PC-3 (cell line): ENCODE measurements at regions not wholly inside any gene's neighbourhood (a gene's known extent, or its start where the extent isn't known, plus 50 kb on each side); places are given as distances from the start of the nearest gene placed in this dataset.

Experiments used
- ATAC-seq: fragments of 200-7000 bp; cut with Tn5 transposase; 2 replicates; pipeline ENCODE4 v1.9.1; 2020; ENCODE audit warnings: mild to moderate bottlenecking, moderate library complexity
- BruUV-seq: library from RNA; stranded (reverse); fragments of 400-500 nt; replicated peaks from 2 replicates; lab custom pipeline; 2021; lab: Mats Ljungman, UMichigan
- CTCF ChIA-PET: fragments of 300-600 bp; sonication (Branson Sonifier 250); formaldehyde crosslinking; loops from one replicate; lab custom pipeline; 2022; ENCODE audit warnings: antibody characterized with exemption; lab: Charles Lee
- POLR2A ChIA-PET: fragments of 300-600 bp; sonication (Branson Sonifier 250); formaldehyde crosslinking; loops from one replicate; lab custom pipeline; 2022; ENCODE audit warnings: antibody characterized with exemption; ENCODE audit not compliant: unreplicated experiment; lab: Charles Lee
- DNase-seq: peaks from one replicate; pipeline ENCODE4 v3.0.0-alpha.2; 2015
- H2AFZ ChIP-seq: fragments of 300-600 bp; sonication (generic); 2 replicates; pipeline ENCODE4 v1.6.0; 2016; ENCODE audit warnings: antibody characterized with exemption, low read length
- H3F3A ChIP-seq: fragments of 300-600 bp; sonication (generic); one replicate; pipeline ENCODE4 v1.6.0; 2017; ENCODE audit warnings: antibody characterized with exemption, low read length, control low read depth, mild to moderate bottlenecking; ENCODE audit not compliant: unreplicated experiment
- H3K27ac ChIP-seq: fragments of 300-600 bp; sonication (generic); 2 replicates; pipeline ENCODE4 v1.5.1; 2016; ENCODE audit warnings: mild to moderate bottlenecking, low read length
- H3K27me3 ChIP-seq: fragments of 300-600 bp; sonication (generic); 2 replicates; pipeline ENCODE4 v1.6.1; 2016; ENCODE audit warnings: low read length, mixed read lengths
- H3K36me3 ChIP-seq: fragments of 300-600 bp; sonication (generic); 2 replicates; pipeline ENCODE4 v1.6.1; 2016; ENCODE audit warnings: low read depth, mixed run types, low read length, mixed read lengths
- H3K4me1 ChIP-seq: fragments of 300-600 bp; sonication (generic); 2 replicates; pipeline ENCODE4 v1.5.1; 2016; ENCODE audit warnings: low read length; ENCODE audit not compliant: insufficient read depth
- H3K4me2 ChIP-seq: fragments of 300-600 bp; sonication (generic); 2 replicates; pipeline ENCODE4 v1.6.0; 2016; ENCODE audit warnings: low read length
- H3K4me3 ChIP-seq: fragments of 300-600 bp; sonication (generic); 2 replicates; pipeline ENCODE4 v1.5.1; 2016; ENCODE audit warnings: mild to moderate bottlenecking, low read length, mixed read lengths
- H3K79me2 ChIP-seq: fragments of 300-600 bp; sonication (generic); 2 replicates; pipeline ENCODE4 v1.6.1; 2017; ENCODE audit warnings: low read length, mixed read lengths
- H3K9ac ChIP-seq: fragments of 300-600 bp; sonication (generic); 2 replicates; pipeline ENCODE4 v1.6.0; 2016; ENCODE audit warnings: mild to moderate bottlenecking, low read length
- H3K9me2 ChIP-seq: fragments of 300-600 bp; sonication (generic); replicated peaks from 2 replicates; pipeline ENCODE4 v1.6.1; 2016; ENCODE audit warnings: mixed run types, low read length, mixed read lengths
- H3K9me3 ChIP-seq: fragments of 300-600 bp; sonication (generic); 2 replicates; pipeline ENCODE4 v1.6.1; 2016; ENCODE audit warnings: low read length, mixed read lengths
- H4K20me1 ChIP-seq: fragments of 300-600 bp; sonication (generic); 2 replicates; pipeline ENCODE4 v1.6.1; 2016; ENCODE audit warnings: low read length, mixed read lengths
- EZH2 ChIP-seq: fragments of 300-600 bp; sonication (generic); IDR thresholded peaks from one replicate; pipeline ENCODE4 v1.6.1; 2017; ENCODE audit warnings: antibody characterized with exemption, mild to moderate bottlenecking, low read length; ENCODE audit not compliant: unreplicated experiment
- EZH2phosphoT487 ChIP-seq: fragments of 300-600 bp; sonication (generic); IDR thresholded peaks from 2 replicates; pipeline ENCODE4 v1.6.1; 2018; ENCODE audit warnings: mild to moderate bottlenecking, antibody characterized with exemption, low read length, borderline replicate concordance
- intact Hi-C: fragments of 100-400 bp; cut with micrococcal nuclease; formaldehyde crosslinking; loops from 2 replicates; pipeline ENCODE4 v1.9.0; 2023
- TF ChIP-seq, protein P1 (sequence below): fragments of 300-600 bp; sonication (generic); conservative IDR thresholded peaks from 2 replicates; pipeline ENCODE4 v1.5.1; 2017; ENCODE audit warnings: antibody characterized with exemption, low read depth, mild to moderate bottlenecking, low read length

DNA sequence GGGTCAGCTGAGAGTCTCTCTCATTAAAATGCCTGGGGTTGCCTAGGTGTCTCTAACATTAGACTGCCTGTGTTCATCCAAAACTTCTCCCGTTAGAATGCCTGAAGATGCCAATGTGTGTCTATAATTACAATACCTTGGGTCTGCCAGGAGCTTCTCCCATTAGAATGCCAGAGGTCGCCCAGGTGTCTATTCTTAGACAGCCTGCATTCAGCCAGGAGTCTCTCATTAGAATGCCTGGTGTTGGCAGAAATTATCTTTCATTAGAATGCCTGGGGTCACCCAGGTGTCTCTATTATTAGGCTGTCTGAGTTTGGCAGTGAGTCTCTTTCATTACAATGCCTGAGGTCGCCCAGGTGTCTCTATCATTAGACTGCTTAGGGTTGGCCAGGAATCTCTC lies 1560.2 kb downstream of the UQCRFS1 start:
- Histone ChIP-seq H3K4me2 (no peak overlapping the region), H3K4me1 (no peaks in the 10 kb centered on the region), H4K20me1 (no peaks in the 10 kb centered on the region), H2AFZ (no peak overlapping the region), H3K9me3 (no peaks in the 10 kb centered on the region), H3K79me2 (no peaks in the 10 kb centered on the region), H3K9ac (no peak overlapping the region), H3K9me2 (no peaks in the 10 kb centered on the region), H3K36me3 (no peaks in the 10 kb centered on the region), H3K27me3 (no peaks in the 10 kb centered on the region), H3K4me3 (no peak overlapping the region), H3F3A (no peaks in the 10 kb centered on the region), H3K27ac (no peak overlapping the region)
- intact Hi-C loops, result no loop called here
- ATAC-seq, result no peak
- ChIA-PET POLR2A (no interaction called here), CTCF (no interaction called here)
- no peak for TF ChIP-seq EZH2phosphoT487
- TF ChIP-seq EZH2, result no peak
- TF ChIP-seq, protein P1, sequence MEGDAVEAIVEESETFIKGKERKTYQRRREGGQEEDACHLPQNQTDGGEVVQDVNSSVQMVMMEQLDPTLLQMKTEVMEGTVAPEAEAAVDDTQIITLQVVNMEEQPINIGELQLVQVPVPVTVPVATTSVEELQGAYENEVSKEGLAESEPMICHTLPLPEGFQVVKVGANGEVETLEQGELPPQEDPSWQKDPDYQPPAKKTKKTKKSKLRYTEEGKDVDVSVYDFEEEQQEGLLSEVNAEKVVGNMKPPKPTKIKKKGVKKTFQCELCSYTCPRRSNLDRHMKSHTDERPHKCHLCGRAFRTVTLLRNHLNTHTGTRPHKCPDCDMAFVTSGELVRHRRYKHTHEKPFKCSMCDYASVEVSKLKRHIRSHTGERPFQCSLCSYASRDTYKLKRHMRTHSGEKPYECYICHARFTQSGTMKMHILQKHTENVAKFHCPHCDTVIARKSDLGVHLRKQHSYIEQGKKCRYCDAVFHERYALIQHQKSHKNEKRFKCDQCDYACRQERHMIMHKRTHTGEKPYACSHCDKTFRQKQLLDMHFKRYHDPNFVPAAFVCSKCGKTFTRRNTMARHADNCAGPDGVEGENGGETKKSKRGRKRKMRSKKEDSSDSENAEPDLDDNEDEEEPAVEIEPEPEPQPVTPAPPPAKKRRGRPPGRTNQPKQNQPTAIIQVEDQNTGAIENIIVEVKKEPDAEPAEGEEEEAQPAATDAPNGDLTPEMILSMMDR, result no peak
- no TSS peak for BruUV-seq
- no peak for DNase-seq

DNA sequence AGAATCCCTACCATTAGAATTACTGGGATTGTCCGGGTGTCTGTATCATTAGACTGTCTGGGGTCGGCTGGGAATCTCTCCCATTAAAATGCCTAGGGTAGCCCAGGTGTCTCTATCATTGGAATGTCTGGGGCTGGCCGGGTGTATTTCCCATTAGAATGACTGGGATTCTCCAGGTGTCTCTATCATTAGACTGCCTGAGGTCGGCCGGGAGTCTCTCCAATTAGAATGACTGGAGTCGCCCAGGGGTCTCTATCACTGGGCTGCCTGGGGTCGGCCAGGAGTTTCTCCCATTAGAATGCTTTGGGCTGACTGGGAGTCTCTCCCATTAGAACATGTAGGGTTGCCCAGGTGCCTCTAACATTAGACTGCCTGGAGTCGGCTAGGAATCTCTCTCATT lies 1560.7 kb downstream of the UQCRFS1 start:
- Histone ChIP-seq H3K4me1 (no peaks in the 10 kb centered on the region), H3K4me2 (no peak overlapping the region), H3K9ac (no peak overlapping the region), H3K79me2 (no peaks in the 10 kb centered on the region), H2AFZ (no peak overlapping the region), H3K9me2 (no peaks in the 10 kb centered on the region), H3K27ac (no peak overlapping the region), H3F3A (no peaks in the 10 kb centered on the region), H3K36me3 (no peaks in the 10 kb centered on the region), H3K4me3 (no peak overlapping the region), H4K20me1 (no peaks in the 10 kb centered on the region), H3K27me3 (no peaks in the 10 kb centered on the region), H3K9me3 (no peaks in the 10 kb centered on the region)
- no peak for DNase-seq
- ChIA-PET CTCF (no interaction called here), POLR2A (no interaction called here)
- intact Hi-C loops, result no loop called here
- TF ChIP-seq EZH2, result no peak
- TF ChIP-seq, protein P1, result no peak
- TF ChIP-seq EZH2phosphoT487, result no peak
- no peak for ATAC-seq
- no TSS peak for BruUV-seq

DNA sequence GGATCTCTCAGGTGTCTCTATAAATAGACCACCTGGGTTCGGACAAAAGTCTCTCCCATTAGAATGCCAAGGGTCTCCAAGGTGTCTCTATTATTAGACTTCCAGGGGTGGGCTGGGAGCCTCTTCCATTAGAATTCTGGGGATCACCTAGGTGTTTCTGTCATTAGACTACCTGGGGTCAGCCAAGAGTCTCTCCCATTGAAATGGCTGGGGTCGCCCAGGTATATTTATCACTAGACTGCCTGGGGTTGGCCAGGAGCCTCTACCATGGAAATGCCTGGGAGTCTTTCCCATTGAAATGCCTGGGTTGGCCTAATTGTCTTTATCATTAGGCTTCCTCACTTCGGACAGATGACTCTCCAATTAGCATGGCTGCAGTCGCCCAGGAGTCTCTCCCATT lies 1565.5 kb downstream of the UQCRFS1 start:
- Histone ChIP-seq H3K4me3 (no peak overlapping the region), H3K9ac (no peak overlapping the region), H3K27me3 (no peaks in the 10 kb centered on the region), H3K9me2 (no peaks in the 10 kb centered on the region), H3K36me3 (no peaks in the 10 kb centered on the region), H3F3A (no peaks in the 10 kb centered on the region), H4K20me1 (no peaks in the 10 kb centered on the region), H3K4me1 (no peaks in the 10 kb centered on the region), H3K9me3 (no peaks in the 10 kb centered on the region), H2AFZ (no peak overlapping the region), H3K27ac (no peak overlapping the region), H3K79me2 (no peaks in the 10 kb centered on the region), H3K4me2 (no peak overlapping the region)
- intact Hi-C loops, result no loop called here
- DNase-seq (no peak), ATAC-seq (no peak)
- ChIA-PET CTCF (no interaction called here), POLR2A (no interaction called here)
- no TSS peak for BruUV-seq
- TF ChIP-seq, protein P1, result no peak
- TF ChIP-seq EZH2phosphoT487, result no peak
- no peak for TF ChIP-seq EZH2
